Upper lobe of right lung (tissue), 1 donor: ENCODE measurements at regions not wholly inside any gene's neighbourhood (a gene's known extent, or its start where the extent isn't known, plus 50 kb on each side); places are given as distances from the start of the nearest gene placed in this dataset.

Source experiments
- ATAC-seq: fragments of 200-7000 bp; cut with Tn5 transposase; one replicate; pipeline ENCODE4 v1.9.1; 2020; ENCODE audit warnings: mild to moderate bottlenecking, moderate library complexity
- DNase-seq: peaks from one replicate; pipeline ENCODE4 v3.0.0-alpha.2; 2020
- H3K27ac ChIP-seq: fragments of 200-600 bp; one replicate; pipeline ENCODE4 v1.8.0; 2022
- H3K27me3 ChIP-seq: fragments of 200-600 bp; one replicate; pipeline ENCODE4 v1.8.0; 2022; ENCODE audit warnings: mild to moderate bottlenecking
- H3K36me3 ChIP-seq: fragments of 200-600 bp; one replicate; pipeline ENCODE4 v1.8.0; 2022
- H3K4me1 ChIP-seq: fragments of 200-600 bp; one replicate; pipeline ENCODE4 v1.8.0; 2022
- H3K4me3 ChIP-seq: fragments of 200-600 bp; one replicate; pipeline ENCODE4 v1.8.0; 2022; ENCODE audit warnings: mild to moderate bottlenecking
- H3K9me3 ChIP-seq: fragments of 200-600 bp; one replicate; pipeline ENCODE4 v1.8.0; 2022
- intact Hi-C: fragments of 100-400 bp; cut with DNase I; formaldehyde crosslinking; loops from one replicate; pipeline ENCODE4 v1.11.0; 2022
- TF ChIP-seq, protein P1 (sequence below): fragments of 200-600 bp; IDR thresholded peaks from one replicate; pipeline ENCODE4 v1.8.0; 2022; ENCODE audit warnings: antibody characterized with exemption
- donor health status: DM: no; HTN: yes; CAD: no; lungs with severe emphysema.

GRCh38 chr18:54086863-54087262 lies 137.6 kb downstream of the MBD2 start:
- ATAC-seq: no peak
- intact Hi-C loops: no loop called here

GRCh38 chr18:54086046-54086802 lies 138.2 kb downstream of the MBD2 start:
- no peaks in the 10 kb centered on the region for H3K27me3 ChIP-seq
- H3K4me1 ChIP-seq: no peaks in the 10 kb centered on the region
- H3K9me3 ChIP-seq: no peaks in the 10 kb centered on the region
- no peak for DNase-seq
- ATAC-seq: no peak
- H3K4me3 ChIP-seq: no peak overlapping the region
- TF ChIP-seq, protein P1, sequence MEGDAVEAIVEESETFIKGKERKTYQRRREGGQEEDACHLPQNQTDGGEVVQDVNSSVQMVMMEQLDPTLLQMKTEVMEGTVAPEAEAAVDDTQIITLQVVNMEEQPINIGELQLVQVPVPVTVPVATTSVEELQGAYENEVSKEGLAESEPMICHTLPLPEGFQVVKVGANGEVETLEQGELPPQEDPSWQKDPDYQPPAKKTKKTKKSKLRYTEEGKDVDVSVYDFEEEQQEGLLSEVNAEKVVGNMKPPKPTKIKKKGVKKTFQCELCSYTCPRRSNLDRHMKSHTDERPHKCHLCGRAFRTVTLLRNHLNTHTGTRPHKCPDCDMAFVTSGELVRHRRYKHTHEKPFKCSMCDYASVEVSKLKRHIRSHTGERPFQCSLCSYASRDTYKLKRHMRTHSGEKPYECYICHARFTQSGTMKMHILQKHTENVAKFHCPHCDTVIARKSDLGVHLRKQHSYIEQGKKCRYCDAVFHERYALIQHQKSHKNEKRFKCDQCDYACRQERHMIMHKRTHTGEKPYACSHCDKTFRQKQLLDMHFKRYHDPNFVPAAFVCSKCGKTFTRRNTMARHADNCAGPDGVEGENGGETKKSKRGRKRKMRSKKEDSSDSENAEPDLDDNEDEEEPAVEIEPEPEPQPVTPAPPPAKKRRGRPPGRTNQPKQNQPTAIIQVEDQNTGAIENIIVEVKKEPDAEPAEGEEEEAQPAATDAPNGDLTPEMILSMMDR: no peak
- H3K36me3 ChIP-seq: no peaks in the 10 kb centered on the region
- intact Hi-C loops: no loop called here
- no peak overlapping the region for H3K27ac ChIP-seq

More at GRCh38 chr18:54086863-54087262, 137.6 kb downstream of the MBD2 start:
- Histone ChIP-seq H3K9me3 (no peaks in the 10 kb centered on the region), H3K4me1 (no peaks in the 10 kb centered on the region), H3K4me3 (no peak overlapping the region), H3K27ac (no peak overlapping the region), H3K36me3 (no peaks in the 10 kb centered on the region), H3K27me3 (no peaks in the 10 kb centered on the region)
- no peak for DNase-seq
- TF ChIP-seq, protein P1: no peak

DNA sequence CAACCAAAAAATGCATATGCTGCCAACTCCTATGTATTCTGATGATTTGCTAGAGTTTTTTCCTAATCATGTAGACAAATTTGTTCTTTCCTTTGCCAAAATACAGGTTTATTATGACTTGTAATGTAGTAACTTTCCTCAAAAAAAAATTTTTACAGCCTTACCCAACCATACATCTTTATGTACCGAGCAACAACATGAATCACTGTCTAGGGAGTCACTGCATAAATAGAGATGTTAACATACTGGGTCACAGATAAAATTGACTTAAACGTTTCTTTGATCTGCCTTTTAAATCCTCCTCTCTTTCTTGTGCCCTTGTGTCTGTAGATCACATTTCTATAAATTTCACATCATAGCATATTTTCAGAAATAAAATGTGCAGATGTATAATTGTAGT lies 143.6 kb downstream of the MBD2 start:
- Histone ChIP-seq H3K27ac (no peak overlapping the region), H3K36me3 (no peaks in the 10 kb centered on the region), H3K27me3 (no peaks in the 10 kb centered on the region), H3K4me1 (no peaks in the 10 kb centered on the region), H3K4me3 (no peak overlapping the region), H3K9me3 (no peaks in the 10 kb centered on the region)
- TF ChIP-seq, protein P1: no peak
- no peak for DNase-seq
- intact Hi-C loops: no loop called here
- no peak for ATAC-seq

- H3K36me3 ChIP-seq: no peaks in the 10 kb centered on the region
- no peak overlapping the region for H3K27ac ChIP-seq
- TF ChIP-seq, protein P1: no peak
- intact Hi-C loops: no loop called here
- DNase-seq: no peak
- H3K4me3 ChIP-seq: no peak overlapping the region
- no peaks in the 10 kb centered on the region for H3K27me3 ChIP-seq
- H3K4me1 ChIP-seq: no peaks in the 10 kb centered on the region
- H3K9me3 ChIP-seq: no peaks in the 10 kb centered on the region
- no peak for ATAC-seq
These were observed 148.3 kb downstream of the MBD2 start for GRCh38 chr18:54076166-54076565.

GRCh38 chr18:54075689-54076088 lies 148.8 kb downstream of the MBD2 start:
- DNase-seq (no peak), ATAC-seq (no peak)
- Histone ChIP-seq H3K27ac (no peak overlapping the region), H3K4me3 (no peak overlapping the region), H3K9me3 (no peaks in the 10 kb centered on the region), H3K4me1 (no peaks in the 10 kb centered on the region), H3K36me3 (no peaks in the 10 kb centered on the region), H3K27me3 (no peaks in the 10 kb centered on the region)
- intact Hi-C loops: no loop called here
- TF ChIP-seq, protein P1: no peak
